ENCODE measurements at regions not wholly inside any gene's neighbourhood (a gene's known extent, or its start where the extent isn't known, plus 50 kb on each side); places are given as distances from the start of the nearest gene placed in this dataset.
"Not testable (repeated sequence)": the region's sequence is repeated elsewhere in the genome, so short reads cannot be mapped to it uniquely, and the experiment has no call there.

GRCh38 chr1:227508431-227508830 is 54.9 kb upstream of the ZNF678 start:
- DNase-seq: no peak

GRCh38 chr1:227506490-227507393 is 56.6 kb upstream of the ZNF678 start:
- DNase-seq: not testable (repeated sequence)

- DNase-seq: not testable (repeated sequence)
These were observed 67.3 kb upstream of the ZNF678 start for GRCh38 chr1:227496045-227496444.

GRCh38 chr1:227493863-227494551 is 69.3 kb upstream of the ZNF678 start:
- DNase-seq: not testable (repeated sequence)

GRCh38 chr1:227490478-227490877 is 72.9 kb upstream of the ZNF678 start:
- no peak for DNase-seq

GRCh38 chr1:227490001-227490400 is 73.4 kb upstream of the ZNF678 start:
- DNase-seq: no peak

GRCh38 chr1:227489572-227489971 is 73.8 kb upstream of the ZNF678 start:
- no peak for DNase-seq

GRCh38 chr1:227487606-227488005 is 75.8 kb upstream of the ZNF678 start:
- no peak for DNase-seq

- no peak for DNase-seq
These were observed 76.8 kb upstream of the ZNF678 start for GRCh38 chr1:227486559-227486958.

GRCh38 chr1:227482023-227482299 is 81.4 kb upstream of the ZNF678 start:
- DNase-seq: no peak

GRCh38 chr1:227474072-227474471 is 89.3 kb upstream of the ZNF678 start:
- not testable (repeated sequence) for DNase-seq

- DNase-seq: no peak
These were observed 90.6 kb upstream of the ZNF678 start for GRCh38 chr1:227472772-227473171.

GRCh38 chr1:227470688-227471087 is 92.7 kb upstream of the ZNF678 start:
- DNase-seq: no peak

GRCh38 chr1:227469708-227470107 is 93.6 kb upstream of the ZNF678 start:
- DNase-seq: no peak

GRCh38 chr1:227466039-227466645 is 97.2 kb upstream of the ZNF678 start:
- no peak for DNase-seq

GRCh38 chr1:227465256-227465655 is 98.1 kb upstream of the ZNF678 start:
- DNase-seq: no peak

GRCh38 chr1:227459977-227460376 is 103.4 kb upstream of the ZNF678 start:
- DNase-seq: no peak

- no peak for DNase-seq
These were observed 104.0 kb upstream of the ZNF678 start for GRCh38 chr1:227459326-227459841.

- DNase-seq: no peak
These were observed 108.7 kb upstream of the ZNF678 start for GRCh38 chr1:227454686-227455085.

GRCh38 chr1:227453631-227454355 is 109.6 kb upstream of the ZNF678 start:
- DNase-seq: no peak

- no peak for DNase-seq
These were observed 111.4 kb upstream of the ZNF678 start for GRCh38 chr1:227451954-227452353.

- DNase-seq: no peak
These were observed 112.3 kb upstream of the ZNF678 start for GRCh38 chr1:227451057-227451456.

- no peak for DNase-seq
These were observed 112.9 kb upstream of the ZNF678 start for GRCh38 chr1:227450489-227450888.
